ENCODE measurements at regions not wholly inside any gene's neighbourhood (a gene's known extent, or its start where the extent isn't known, plus 50 kb on each side); places are given as distances from the start of the nearest gene placed in this dataset.
"Not testable (repeated sequence)": the region's sequence is repeated elsewhere in the genome, so short reads cannot be mapped to it uniquely, and the experiment has no call there.

GRCh38 chr7:15143936-15144335 lies 241.4 kb upstream of the DGKB start:
- Histone ChIP-seq H3K4me3 (ENCODE audit: low read depth, low read length) (no peak overlapping the region), H3K9me3 (ENCODE audit: control insufficient read depth, insufficient read depth, low read length) (no peaks in the 10 kb centered on the region), H3K4me1 (ENCODE audit: control insufficient read depth, insufficient read depth, low read length) (no peaks in the 10 kb centered on the region), H3K36me3 (ENCODE audit: control insufficient read depth, insufficient read depth, low read length) (no peaks in the 10 kb centered on the region), H3K27me3 (ENCODE audit: control insufficient read depth, insufficient read depth, low read length) (no peaks in the 10 kb centered on the region), H3K27ac (ENCODE audit: low read depth, low read length) (no peak overlapping the region)
- DNase-seq (ENCODE audit: low read depth in 4 of 6, low spot score in 6 of 6), result no peak

- H3K4me3 ChIP-seq (ENCODE audit: low read depth, low read length), result no peak overlapping the region
- no peaks in the 10 kb centered on the region for H3K36me3 ChIP-seq (ENCODE audit: control insufficient read depth, insufficient read depth, low read length)
- H3K9me3 ChIP-seq (ENCODE audit: control insufficient read depth, insufficient read depth, low read length), result no peaks in the 10 kb centered on the region
- no peak overlapping the region for H3K27ac ChIP-seq (ENCODE audit: low read depth, low read length)
- H3K4me1 ChIP-seq (ENCODE audit: control insufficient read depth, insufficient read depth, low read length), result no peaks in the 10 kb centered on the region
- H3K27me3 ChIP-seq (ENCODE audit: control insufficient read depth, insufficient read depth, low read length), result no peaks in the 10 kb centered on the region
- 90% methylated on average over 2 of the region's 3 CpGs for WGBS (ENCODE audit: insufficient coverage)
- DNase-seq (ENCODE audit: low read depth in 4 of 6, low spot score in 6 of 6), result no peak
Observed at GRCh38 chr7:15143121-15143520, 240.6 kb upstream of the DGKB start.

GRCh38 chr7:15140431-15140830 lies 237.9 kb upstream of the DGKB start:
- H3K9me3 ChIP-seq (ENCODE audit: control insufficient read depth, insufficient read depth, low read length), result no peaks in the 10 kb centered on the region
- H3K27me3 ChIP-seq (ENCODE audit: control insufficient read depth, insufficient read depth, low read length), result no peaks in the 10 kb centered on the region
- H3K4me1 ChIP-seq (ENCODE audit: control insufficient read depth, insufficient read depth, low read length), result no peaks in the 10 kb centered on the region

DNA sequence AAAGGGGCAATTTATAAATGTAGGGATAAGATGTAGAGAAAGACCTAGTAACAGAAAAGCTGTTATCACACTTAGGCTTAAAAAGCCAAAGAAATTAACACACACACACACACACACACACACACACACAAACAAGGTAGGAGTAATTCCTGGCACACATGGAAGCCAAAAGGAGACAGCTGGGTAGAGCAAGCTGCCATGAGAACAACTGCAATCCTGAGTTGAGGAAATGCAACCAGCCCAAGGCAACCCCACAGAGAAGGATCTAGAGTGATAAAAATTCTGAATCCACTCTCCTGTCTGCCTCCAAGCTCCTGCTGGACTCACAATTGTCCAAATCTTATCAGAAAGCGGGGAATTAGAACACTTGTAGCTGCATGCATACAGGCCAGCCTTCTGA lies 229.1 kb upstream of the DGKB start:
- no peak for DNase-seq (ENCODE audit: low read depth in 4 of 6, low spot score in 6 of 6)
- no CpG with 5 or more reads among the region's 1 CpG for WGBS (ENCODE audit: insufficient coverage)
- Histone ChIP-seq H3K27me3 (ENCODE audit: control insufficient read depth, insufficient read depth, low read length) (no peaks in the 10 kb centered on the region), H3K27ac (ENCODE audit: low read depth, low read length) (no peak overlapping the region), H3K36me3 (ENCODE audit: control insufficient read depth, insufficient read depth, low read length) (no peaks in the 10 kb centered on the region), H3K4me3 (ENCODE audit: low read depth, low read length) (no peak overlapping the region), H3K9me3 (ENCODE audit: control insufficient read depth, insufficient read depth, low read length) (no peaks in the 10 kb centered on the region), H3K4me1 (ENCODE audit: control insufficient read depth, insufficient read depth, low read length) (no peaks in the 10 kb centered on the region)

More at GRCh38 chr7:15140431-15140830, 237.9 kb upstream of the DGKB start:
- no CpG with 5 or more reads among the region's 2 CpGs for WGBS (ENCODE audit: insufficient coverage)
- no peak overlapping the region for H3K27ac ChIP-seq (ENCODE audit: low read depth, low read length)
- no peak overlapping the region for H3K4me3 ChIP-seq (ENCODE audit: low read depth, low read length)
- no peaks in the 10 kb centered on the region for H3K36me3 ChIP-seq (ENCODE audit: control insufficient read depth, insufficient read depth, low read length)
- no peak for DNase-seq (ENCODE audit: low read depth in 4 of 6, low spot score in 6 of 6)

- H3K4me3 ChIP-seq (ENCODE audit: low read depth, low read length), result no peak overlapping the region
- H3K27me3 ChIP-seq (ENCODE audit: control insufficient read depth, insufficient read depth, low read length), result no peaks in the 10 kb centered on the region
- no peak overlapping the region for H3K27ac ChIP-seq (ENCODE audit: low read depth, low read length)
- no CpG with 5 or more reads among the region's 4 CpGs for WGBS (ENCODE audit: insufficient coverage)
- no peaks in the 10 kb centered on the region for H3K9me3 ChIP-seq (ENCODE audit: control insufficient read depth, insufficient read depth, low read length)
- no peak for DNase-seq (ENCODE audit: low read depth in 4 of 6, low spot score in 6 of 6)
- H3K36me3 ChIP-seq (ENCODE audit: control insufficient read depth, insufficient read depth, low read length), result no peaks in the 10 kb centered on the region
- no peaks in the 10 kb centered on the region for H3K4me1 ChIP-seq (ENCODE audit: control insufficient read depth, insufficient read depth, low read length)
Observed at GRCh38 chr7:15130666-15131541, 228.4 kb upstream of the DGKB start.

DNA sequence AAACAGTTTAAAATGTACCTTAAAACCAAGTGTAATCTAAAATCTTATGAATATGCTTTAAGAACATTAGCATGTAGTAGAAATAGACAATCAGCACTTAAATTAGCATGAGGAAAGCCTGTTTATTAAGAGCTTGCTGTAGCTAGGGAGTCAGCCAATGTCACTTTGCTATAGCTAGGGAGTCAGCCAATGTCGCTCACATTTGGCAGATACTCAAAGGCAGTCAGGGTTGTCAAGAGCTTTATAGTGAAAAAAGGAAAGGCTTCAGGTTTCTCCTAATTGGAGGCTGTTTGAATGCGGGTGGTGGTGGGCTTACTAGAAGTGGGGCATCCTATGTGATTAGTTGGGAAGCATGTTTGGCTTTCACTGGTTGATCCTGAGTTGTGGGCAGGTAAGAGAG lies 226.2 kb upstream of the DGKB start:
- Histone ChIP-seq H3K4me3 (ENCODE audit: low read depth, low read length) (no peak overlapping the region), H3K9me3 (ENCODE audit: control insufficient read depth, insufficient read depth, low read length) (no peaks in the 10 kb centered on the region), H3K27me3 (ENCODE audit: control insufficient read depth, insufficient read depth, low read length) (no peaks in the 10 kb centered on the region), H3K4me1 (ENCODE audit: control insufficient read depth, insufficient read depth, low read length) (no peaks in the 10 kb centered on the region), H3K36me3 (ENCODE audit: control insufficient read depth, insufficient read depth, low read length) (no peaks in the 10 kb centered on the region), H3K27ac (ENCODE audit: low read depth, low read length) (no peak overlapping the region)
- 56% methylated on average over 2 of the region's 2 CpGs for WGBS (ENCODE audit: insufficient coverage)
- peak in 5 of 6 donors; percentile 10 to 70 (median 32) for DNase-seq (ENCODE audit: low read depth in 4 of 6, low spot score in 6 of 6)

DNA sequence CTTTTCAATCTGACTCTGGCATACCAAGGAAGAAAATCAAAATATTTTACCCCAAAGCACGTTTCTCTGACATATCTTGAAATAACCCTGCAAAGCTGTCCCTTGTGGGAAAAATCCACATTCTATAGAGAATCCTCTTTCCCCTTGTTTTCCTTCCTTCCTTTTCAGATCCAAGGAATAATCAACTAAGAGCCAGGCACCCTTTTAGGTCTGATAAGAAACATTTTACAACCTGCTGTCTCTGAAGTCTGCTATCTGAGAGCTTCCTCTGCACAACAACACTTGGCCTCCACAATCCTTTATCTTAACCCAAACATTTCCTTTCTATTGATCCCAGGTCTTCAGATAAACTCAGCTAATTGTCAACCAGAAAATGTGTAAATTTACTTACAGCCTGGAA lies 224.1 kb upstream of the DGKB start:
- not testable (repeated sequence) for DNase-seq (ENCODE audit: low read depth in 4 of 6, low spot score in 6 of 6); H3K9me3 ChIP-seq (ENCODE audit: control insufficient read depth, insufficient read depth, low read length)
- 78% methylated on average over 1 of the region's 1 CpG for WGBS (ENCODE audit: insufficient coverage)

DNA sequence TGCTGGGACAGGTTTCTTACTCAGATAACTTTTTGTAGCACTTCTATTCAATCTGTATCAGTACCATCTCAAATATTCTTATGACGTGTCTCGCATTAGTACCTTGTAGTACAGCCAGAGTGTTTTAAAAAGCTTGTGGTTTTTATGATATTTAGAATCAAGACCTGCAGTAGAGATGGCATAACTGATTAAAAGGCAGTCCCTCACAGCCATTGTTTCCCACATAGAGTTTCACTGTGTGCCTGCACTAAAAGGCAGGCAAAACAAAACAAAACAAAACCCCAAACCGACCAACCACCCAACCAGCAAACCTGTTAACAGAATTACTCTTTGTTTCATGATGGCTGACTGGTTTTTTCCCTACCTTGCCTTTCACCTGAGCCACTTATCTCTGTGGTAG lies 221.3 kb upstream of the DGKB start:
- DNase-seq (ENCODE audit: low read depth in 4 of 6, low spot score in 6 of 6), result no peak
- Histone ChIP-seq H3K9me3 (ENCODE audit: control insufficient read depth, insufficient read depth, low read length) (no peaks in the 10 kb centered on the region), H3K27me3 (ENCODE audit: control insufficient read depth, insufficient read depth, low read length) (no peaks in the 10 kb centered on the region), H3K4me3 (ENCODE audit: low read depth, low read length) (no peak overlapping the region), H3K36me3 (ENCODE audit: control insufficient read depth, insufficient read depth, low read length) (no peaks in the 10 kb centered on the region), H3K27ac (ENCODE audit: low read depth, low read length) (no peak overlapping the region), H3K4me1 (ENCODE audit: control insufficient read depth, insufficient read depth, low read length) (no peaks in the 10 kb centered on the region)
- WGBS (ENCODE audit: insufficient coverage), result 80% methylated on average over 1 of the region's 3 CpGs

More for the DNA sequence above, 224.1 kb upstream of the DGKB start:
- H3K36me3 ChIP-seq (ENCODE audit: control insufficient read depth, insufficient read depth, low read length); H3K27me3 ChIP-seq (ENCODE audit: control insufficient read depth, insufficient read depth, low read length); H3K27ac ChIP-seq (ENCODE audit: low read depth, low read length); H3K4me3 ChIP-seq (ENCODE audit: low read depth, low read length); H3K4me1 ChIP-seq (ENCODE audit: control insufficient read depth, insufficient read depth, low read length): not testable (repeated sequence)

DNA sequence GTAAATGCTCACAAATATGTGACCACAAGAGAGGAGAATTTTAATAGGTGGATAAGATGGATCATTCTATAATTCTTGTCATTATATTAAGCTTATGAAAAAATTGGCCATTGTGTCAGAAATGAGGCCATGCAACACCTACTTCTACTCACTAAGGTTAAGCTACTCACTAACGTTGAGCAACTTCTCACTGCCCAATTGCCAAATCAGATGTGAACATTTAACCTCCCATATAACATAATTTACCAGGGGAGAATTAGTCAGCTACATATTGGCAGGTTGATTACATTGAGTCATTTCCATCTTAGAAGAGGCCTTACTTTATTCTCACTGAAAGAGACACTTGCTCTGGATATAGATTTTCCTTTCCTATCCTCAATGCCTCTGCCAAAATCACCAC lies 211.2 kb upstream of the DGKB start:
- Histone ChIP-seq H3K9me3 (ENCODE audit: control insufficient read depth, insufficient read depth, low read length) (no peaks in the 10 kb centered on the region), H3K27me3 (ENCODE audit: control insufficient read depth, insufficient read depth, low read length) (no peaks in the 10 kb centered on the region), H3K4me3 (ENCODE audit: low read depth, low read length) (no peak overlapping the region), H3K36me3 (ENCODE audit: control insufficient read depth, insufficient read depth, low read length) (no peaks in the 10 kb centered on the region), H3K4me1 (ENCODE audit: control insufficient read depth, insufficient read depth, low read length) (no peaks in the 10 kb centered on the region), H3K27ac (ENCODE audit: low read depth, low read length) (no peak overlapping the region)
- no peak for DNase-seq (ENCODE audit: low read depth in 4 of 6, low spot score in 6 of 6)
- WGBS (ENCODE audit: insufficient coverage), result no CpG with 5 or more reads among the region's 1 CpG

- Histone ChIP-seq H3K27me3 (ENCODE audit: control insufficient read depth, insufficient read depth, low read length) (no peaks in the 10 kb centered on the region), H3K9me3 (ENCODE audit: control insufficient read depth, insufficient read depth, low read length) (no peaks in the 10 kb centered on the region), H3K4me1 (ENCODE audit: control insufficient read depth, insufficient read depth, low read length) (no peaks in the 10 kb centered on the region), H3K27ac (ENCODE audit: low read depth, low read length) (no peak overlapping the region), H3K36me3 (ENCODE audit: control insufficient read depth, insufficient read depth, low read length) (no peaks in the 10 kb centered on the region), H3K4me3 (ENCODE audit: low read depth, low read length) (no peak overlapping the region)
- DNase-seq (ENCODE audit: low read depth in 4 of 6, low spot score in 6 of 6), result peak in 1 of 6 donors; percentile 25
- WGBS (ENCODE audit: insufficient coverage), result no CpG with 5 or more reads among the region's 3 CpGs
Observed at GRCh38 chr7:15105711-15106110, 203.2 kb upstream of the DGKB start.

Data from spinal cord (tissue), 9 donors.